H9 (cell line): ENCODE measurements at regions not wholly inside any gene's neighbourhood (a gene's known extent, or its start where the extent isn't known, plus 50 kb on each side); places are given as distances from the start of the nearest gene placed in this dataset.
"Not testable (repeated sequence)": the region's sequence is repeated elsewhere in the genome, so short reads cannot be mapped to it uniquely, and the experiment has no call there.

Source experiments
- DNase-seq: peaks from one replicate; pipeline ENCODE4 v3.0.0-alpha.2; 2017
- H2AFZ ChIP-seq: one replicate; pipeline ENCODE4 v1.6.1; 2013; ENCODE audit warnings: mild to moderate bottlenecking, low read length, control low read depth, moderate library complexity
- H2AK5ac ChIP-seq: 2 replicates; pipeline ENCODE4 v1.6.1; 2013; ENCODE audit warnings: low read length, control low read depth, mixed read lengths; ENCODE audit not compliant: insufficient read length
- H2BK120ac ChIP-seq: one replicate; pipeline ENCODE4 v1.6.1; 2013; ENCODE audit warnings: low read depth, mild to moderate bottlenecking, low read length, control low read depth, inconsistent platforms; ENCODE audit not compliant: poor library complexity, severe bottlenecking
- H2BK12ac ChIP-seq: 2 replicates; pipeline ENCODE4 v1.6.1; 2013; ENCODE audit warnings: low read length, control low read depth, mixed read lengths, low read depth; ENCODE audit not compliant: insufficient read length
- H2BK15ac ChIP-seq: 2 replicates; pipeline ENCODE4 v1.6.1; 2013; ENCODE audit warnings: low read depth, low read length, control low read depth
- H2BK20ac ChIP-seq: one replicate; pipeline ENCODE4 v1.6.1; 2013; ENCODE audit warnings: low read depth, mild to moderate bottlenecking, low read length, control low read depth, inconsistent platforms; ENCODE audit not compliant: poor library complexity, severe bottlenecking
- H2BK5ac ChIP-seq: 2 replicates; pipeline ENCODE4 v1.6.1; 2013; ENCODE audit warnings: low read length, control low read depth, mixed read lengths; ENCODE audit not compliant: insufficient read length
- H3K14ac ChIP-seq: 2 replicates; pipeline ENCODE4 v1.6.1; 2013; ENCODE audit warnings: low read length, control low read depth; ENCODE audit not compliant: insufficient read depth
- H3K18ac ChIP-seq: 2 replicates; pipeline ENCODE4 v1.6.1; 2013; ENCODE audit warnings: low read depth, mild to moderate bottlenecking, mixed read lengths, low read length, control low read depth; ENCODE audit not compliant: insufficient read length
- H3K23ac ChIP-seq: 2 replicates; pipeline ENCODE4 v1.6.1; 2013; ENCODE audit warnings: low read length, control low read depth, mixed read lengths, low read depth; ENCODE audit not compliant: insufficient read length
- H3K23me2 ChIP-seq: 2 replicates; pipeline ENCODE4 v1.6.1; 2013; ENCODE audit warnings: low read depth, mild to moderate bottlenecking, mixed read lengths, low read length, control low read depth; ENCODE audit not compliant: insufficient read length, poor library complexity, severe bottlenecking
- H3K27ac ChIP-seq: 2 replicates; pipeline ENCODE4 v1.5.1; 2013; ENCODE audit warnings: low read length, control low read depth, mixed read lengths, low read depth; ENCODE audit not compliant: insufficient read length
- H3K27me3 ChIP-seq: 2 replicates; pipeline ENCODE4 v1.6.1; 2013; ENCODE audit warnings: low read length, control low read depth, inconsistent platforms; ENCODE audit not compliant: insufficient read depth
- H3K4ac ChIP-seq: 2 replicates; pipeline ENCODE4 v1.6.1; 2013; ENCODE audit warnings: low read depth, mild to moderate bottlenecking, control low read depth, inconsistent platforms, low read length, moderate library complexity
- H3K4me1 ChIP-seq: 2 replicates; pipeline ENCODE4 v1.6.1; 2013; ENCODE audit warnings: low read length, control low read depth, inconsistent platforms; ENCODE audit not compliant: insufficient read depth
- H3K4me2 ChIP-seq: 2 replicates; pipeline ENCODE4 v1.6.1; 2013; ENCODE audit warnings: low read length, control low read depth, mixed read lengths; ENCODE audit not compliant: insufficient read length, insufficient read depth
- H3K56ac ChIP-seq: 2 replicates; pipeline ENCODE4 v1.6.1; 2013; ENCODE audit warnings: low read depth, mild to moderate bottlenecking, mixed read lengths, low read length, control low read depth; ENCODE audit not compliant: insufficient read length
- H3K79me1 ChIP-seq: 2 replicates; pipeline ENCODE4 v1.6.1; 2013; ENCODE audit warnings: low read depth, mild to moderate bottlenecking, moderate library complexity, low read length, control low read depth, inconsistent platforms; ENCODE audit not compliant: insufficient read depth, poor library complexity, severe bottlenecking
- H3K79me2 ChIP-seq: 2 replicates; pipeline ENCODE4 v1.6.1; 2013; ENCODE audit warnings: low read length, control low read depth, inconsistent platforms; ENCODE audit not compliant: insufficient read depth
- H3K9ac ChIP-seq: 2 replicates; pipeline ENCODE4 v1.6.1; 2013; ENCODE audit warnings: low read length, control low read depth, mixed read lengths; ENCODE audit not compliant: insufficient read length; ENCODE audit errors: extremely low read depth
- H3K9me3 ChIP-seq: one replicate; pipeline ENCODE4 v1.6.1; 2013; ENCODE audit warnings: low read depth, low read length, inconsistent platforms; ENCODE audit not compliant: control insufficient read depth
- H3T11ph ChIP-seq: one replicate; pipeline ENCODE4 v1.6.1; 2013; ENCODE audit warnings: mild to moderate bottlenecking, low read length, control low read depth, inconsistent platforms
- H4K20me1 ChIP-seq: one replicate; pipeline ENCODE4 v1.6.1; 2013; ENCODE audit not compliant: control insufficient read depth, insufficient read length, insufficient read depth
- H4K5ac ChIP-seq: 2 replicates; pipeline ENCODE4 v1.6.1; 2013; ENCODE audit warnings: low read depth, mild to moderate bottlenecking, mixed read lengths, low read length, control low read depth; ENCODE audit not compliant: insufficient read length
- H4K8ac ChIP-seq: replicated peaks from 2 replicates; pipeline ENCODE4 v1.6.1; 2013; ENCODE audit warnings: low read length, control low read depth, mixed read lengths, low read depth; ENCODE audit not compliant: insufficient read length
- H4K91ac ChIP-seq: 2 replicates; pipeline ENCODE4 v1.6.1; 2013; ENCODE audit warnings: low read depth, mild to moderate bottlenecking, moderate library complexity, mixed read lengths, low read length, control low read depth; ENCODE audit not compliant: insufficient read length
- H3K27ac Mint-ChIP-seq, 3 experiments: 2 replicates in 2 of 3; 3 replicates in 1 of 3; pipeline ENCODE4 v1.8.0; 2020 to 2021; ENCODE audit warnings: mixed read lengths in 3 of 3, mild to moderate bottlenecking in 1 of 3, moderate library complexity in 1 of 3
- H3K27me3 Mint-ChIP-seq: 2 replicates; pipeline ENCODE4 v1.8.0; 2021; ENCODE audit warnings: low read depth, mild to moderate bottlenecking, moderate library complexity, mixed read lengths
- H3K36me3 Mint-ChIP-seq, 3 experiments: 2 replicates in 2 of 3; 3 replicates in 1 of 3; pipeline ENCODE4 v1.8.0; 2020 to 2021; ENCODE audit warnings: low read depth in 3 of 3, mixed read lengths in 3 of 3; ENCODE audit not compliant: insufficient read depth in 1 of 3
- H3K4me1 Mint-ChIP-seq, 2 experiments: 2 replicates each; pipeline ENCODE4 v1.8.0; 2020; ENCODE audit warnings: mixed read lengths in 2 of 2
- H3K4me3 Mint-ChIP-seq, 2 experiments: 2 replicates in 1 of 2; 3 replicates in 1 of 2; pipeline ENCODE4 v1.8.0; 2020 to 2021; ENCODE audit warnings: mild to moderate bottlenecking in 2 of 2, mixed read lengths in 2 of 2, moderate library complexity in 1 of 2
- H3K9me3 Mint-ChIP-seq, 2 experiments: 2 replicates in 1 of 2; 3 replicates in 1 of 2; pipeline ENCODE4 v1.8.0; 2020; ENCODE audit warnings: mild to moderate bottlenecking in 2 of 2, mixed read lengths in 2 of 2, moderate library complexity in 1 of 2
- WGBS: extraction: QIAGEN DNeasy Blood & Tissue Kit; methylation state at CpG from one replicate; pipeline ENCODE4 v1.1.7; 2013; ENCODE audit warnings: missing lambda C conversion rate, low lambda C conversion rate, mixed read lengths; ENCODE audit not compliant: insufficient read length; ENCODE audit errors: extremely low coverage; 5-methylcytosine and 5-hydroxymethylcytosine counted together

GRCh38 chr1:148257886-148258285 is 105.8 kb upstream of the NBPF11 start:
- not testable (repeated sequence) for H2BK5ac ChIP-seq, H2BK15ac ChIP-seq, DNase-seq, H3K79me1 ChIP-seq, H3K4ac ChIP-seq, H3K27ac ChIP-seq, H2AK5ac ChIP-seq, H3K9me3 ChIP-seq, H3K23me2 ChIP-seq, H3K79me2 ChIP-seq, H3K18ac ChIP-seq, H3K36me3 Mint-ChIP-seq, H4K8ac ChIP-seq, H3K4me1 ChIP-seq, H3K4me2 ChIP-seq, H3K23ac ChIP-seq, H2BK120ac ChIP-seq, H3K9ac ChIP-seq, H2BK12ac ChIP-seq, H2BK20ac ChIP-seq, H2AFZ ChIP-seq, H3K27ac Mint-ChIP-seq, H4K5ac ChIP-seq, H3K9me3 Mint-ChIP-seq, H3K4me3 Mint-ChIP-seq, H4K91ac ChIP-seq, H4K20me1 ChIP-seq, H3K27me3 Mint-ChIP-seq, H3K56ac ChIP-seq, H3K14ac ChIP-seq, H3K27me3 ChIP-seq, H3T11ph ChIP-seq
- no CpG with 5 or more reads among the region's 4 CpGs for WGBS
- peaks cover 9 to 15% of the 10 kb centered on the region in 2 experiments for H3K4me1 Mint-ChIP-seq
